ENCODE measurements at regions not wholly inside any gene's neighbourhood (a gene's known extent, or its start where the extent isn't known, plus 50 kb on each side); places are given as distances from the start of the nearest gene placed in this dataset.

- TF ChIP-seq POLR2A (IDR thresholded peaks at IDR 0.05) = no peak
- TF ChIP-seq, protein P1, sequence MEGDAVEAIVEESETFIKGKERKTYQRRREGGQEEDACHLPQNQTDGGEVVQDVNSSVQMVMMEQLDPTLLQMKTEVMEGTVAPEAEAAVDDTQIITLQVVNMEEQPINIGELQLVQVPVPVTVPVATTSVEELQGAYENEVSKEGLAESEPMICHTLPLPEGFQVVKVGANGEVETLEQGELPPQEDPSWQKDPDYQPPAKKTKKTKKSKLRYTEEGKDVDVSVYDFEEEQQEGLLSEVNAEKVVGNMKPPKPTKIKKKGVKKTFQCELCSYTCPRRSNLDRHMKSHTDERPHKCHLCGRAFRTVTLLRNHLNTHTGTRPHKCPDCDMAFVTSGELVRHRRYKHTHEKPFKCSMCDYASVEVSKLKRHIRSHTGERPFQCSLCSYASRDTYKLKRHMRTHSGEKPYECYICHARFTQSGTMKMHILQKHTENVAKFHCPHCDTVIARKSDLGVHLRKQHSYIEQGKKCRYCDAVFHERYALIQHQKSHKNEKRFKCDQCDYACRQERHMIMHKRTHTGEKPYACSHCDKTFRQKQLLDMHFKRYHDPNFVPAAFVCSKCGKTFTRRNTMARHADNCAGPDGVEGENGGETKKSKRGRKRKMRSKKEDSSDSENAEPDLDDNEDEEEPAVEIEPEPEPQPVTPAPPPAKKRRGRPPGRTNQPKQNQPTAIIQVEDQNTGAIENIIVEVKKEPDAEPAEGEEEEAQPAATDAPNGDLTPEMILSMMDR (IDR thresholded peaks at IDR 0.05) = no peak
- H3K36me3 ChIP-seq = no peaks in the 10 kb centered on the region
- intact Hi-C loops (cut with DNase I) = no loop called here
- DNase-seq (no peak), ATAC-seq (no peak)
- H3K27ac ChIP-seq = no peak overlapping the region
- H3K9me3 ChIP-seq = no peaks in the 10 kb centered on the region
- H3K4me1 ChIP-seq = no peaks in the 10 kb centered on the region
- H3K4me3 ChIP-seq = no peak overlapping the region
- no peaks in the 10 kb centered on the region for H3K27me3 ChIP-seq
These were observed 323.1 kb downstream of the GBA3 start for GRCh38 chr4:23015821-23016220.

DNA sequence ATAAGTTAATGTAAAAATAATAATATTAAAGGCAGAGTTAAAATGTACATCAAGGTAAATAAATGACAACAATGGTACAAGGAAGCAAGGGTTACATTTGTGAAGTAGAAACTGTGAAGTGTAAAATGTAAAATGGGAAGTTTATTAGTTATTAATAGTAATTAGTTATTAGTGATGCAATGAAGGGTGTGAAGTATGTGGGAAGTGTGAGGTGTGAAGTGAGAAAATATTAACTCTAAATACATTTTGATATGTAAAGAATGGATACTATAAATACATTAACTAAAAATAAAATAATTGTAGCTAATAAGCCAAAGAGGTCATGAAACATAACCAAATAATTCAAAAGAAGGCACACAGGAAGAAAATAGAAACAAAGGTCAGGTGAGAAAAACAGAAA, 316.4 kb downstream of the GBA3 start:
- Histone ChIP-seq H3K4me3 (no peak overlapping the region), H3K27ac (no peak overlapping the region), H3K9me3 (no peaks in the 10 kb centered on the region), H3K36me3 (no peaks in the 10 kb centered on the region), H3K4me1 (no peaks in the 10 kb centered on the region), H3K27me3 (no peaks in the 10 kb centered on the region)
- ATAC-seq (no peak), DNase-seq (no peak)
- intact Hi-C loops (cut with DNase I) = no loop called here
- TF ChIP-seq POLR2A (IDR thresholded peaks at IDR 0.05) = no peak
- TF ChIP-seq, protein P1 (IDR thresholded peaks at IDR 0.05) = no peak

- Histone ChIP-seq H3K9me3 (no peaks in the 10 kb centered on the region), H3K4me1 (no peaks in the 10 kb centered on the region), H3K27me3 (no peaks in the 10 kb centered on the region), H3K4me3 (no peak overlapping the region), H3K36me3 (no peaks in the 10 kb centered on the region), H3K27ac (no peak overlapping the region)
- DNase-seq (no peak), ATAC-seq (no peak)
- intact Hi-C loops (cut with DNase I) = no loop called here
- TF ChIP-seq POLR2A (IDR thresholded peaks at IDR 0.05) = no peak
- TF ChIP-seq, protein P1 (IDR thresholded peaks at IDR 0.05) = no peak
These were observed 314.0 kb downstream of the GBA3 start for GRCh38 chr4:23006756-23007155.

GRCh38 chr4:23005691-23006090, 313.0 kb downstream of the GBA3 start:
- DNase-seq = no peak
- Histone ChIP-seq H3K27me3 (no peaks in the 10 kb centered on the region), H3K27ac (no peak overlapping the region), H3K4me1 (no peaks in the 10 kb centered on the region), H3K4me3 (no peak overlapping the region), H3K9me3 (no peaks in the 10 kb centered on the region), H3K36me3 (no peaks in the 10 kb centered on the region)
- WGBS (ENCODE audit: insufficient coverage, low coverage, low lambda C conversion rate, missing lambda C conversion rate) = 100% methylated on average over 1 of the region's 1 CpG
- intact Hi-C loops (cut with DNase I) = no loop called here
- no peak for TF ChIP-seq POLR2A (IDR thresholded peaks at IDR 0.05)
- TF ChIP-seq, protein P1 (IDR thresholded peaks at IDR 0.05) = no peak
- no peak for ATAC-seq

GRCh38 chr4:23001478-23001877, 308.7 kb downstream of the GBA3 start:
- no peaks in the 10 kb centered on the region for H3K27me3 ChIP-seq
- 68% methylated on average over 2 of the region's 2 CpGs for WGBS (ENCODE audit: insufficient coverage, low coverage, low lambda C conversion rate, missing lambda C conversion rate)
- DNase-seq (no peak), ATAC-seq (no peak)
- H3K27ac ChIP-seq = no peak overlapping the region
- no peaks in the 10 kb centered on the region for H3K4me1 ChIP-seq
- H3K36me3 ChIP-seq = no peaks in the 10 kb centered on the region
- TF ChIP-seq, protein P1 (IDR thresholded peaks at IDR 0.05) = no peak
- no peak for TF ChIP-seq POLR2A (IDR thresholded peaks at IDR 0.05)
- H3K9me3 ChIP-seq = no peaks in the 10 kb centered on the region
- intact Hi-C loops (cut with DNase I) = no loop called here
- no peak overlapping the region for H3K4me3 ChIP-seq
